HPDE6-E6E7 (cell line): ENCODE measurements at regions not wholly inside any gene's neighbourhood (a gene's known extent, or its start where the extent isn't known, plus 50 kb on each side); places are given as distances from the start of the nearest gene placed in this dataset.

ENCODE experiments used
- DNase-seq: peaks from one replicate; pipeline ENCODE4 v3.0.0; 2011; ENCODE audit warnings: missing footprints; ENCODE audit errors: extremely low spot score

DNA sequence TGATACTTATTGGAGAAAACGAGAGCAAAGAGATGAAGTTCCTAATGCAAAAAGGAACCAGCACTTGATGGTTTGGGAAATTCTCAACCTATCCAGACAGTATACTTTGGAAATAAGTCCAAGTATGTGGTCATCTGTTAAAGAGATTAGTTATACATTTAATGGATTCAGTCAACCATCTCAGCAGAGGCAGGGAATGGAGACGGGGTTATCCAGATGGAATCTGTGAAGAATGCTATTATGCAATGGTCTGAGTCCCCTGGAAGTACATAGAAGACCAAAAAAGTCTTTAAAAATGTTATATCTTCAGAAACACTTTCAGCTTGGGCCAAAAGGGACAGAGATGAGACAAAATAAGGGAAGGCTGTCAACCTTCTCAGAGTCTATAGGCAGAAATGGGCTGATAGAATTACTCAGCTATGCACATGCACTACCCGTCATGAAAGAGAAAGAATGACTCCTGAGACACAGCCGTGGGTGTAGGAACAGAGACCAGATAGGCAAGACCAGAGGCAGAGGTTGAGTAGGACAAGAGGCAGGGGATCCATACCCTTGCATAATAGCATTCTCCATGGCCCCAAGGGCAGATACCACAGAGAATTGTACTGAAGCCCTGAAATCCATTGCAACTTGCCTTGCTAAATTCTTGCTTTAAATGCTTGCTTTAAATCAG, 738.8 kb upstream of the POT1 start:
- no peak for DNase-seq

GRCh38 chr7:125664625-125665024, 735.0 kb upstream of the POT1 start:
- no peak for DNase-seq

DNA sequence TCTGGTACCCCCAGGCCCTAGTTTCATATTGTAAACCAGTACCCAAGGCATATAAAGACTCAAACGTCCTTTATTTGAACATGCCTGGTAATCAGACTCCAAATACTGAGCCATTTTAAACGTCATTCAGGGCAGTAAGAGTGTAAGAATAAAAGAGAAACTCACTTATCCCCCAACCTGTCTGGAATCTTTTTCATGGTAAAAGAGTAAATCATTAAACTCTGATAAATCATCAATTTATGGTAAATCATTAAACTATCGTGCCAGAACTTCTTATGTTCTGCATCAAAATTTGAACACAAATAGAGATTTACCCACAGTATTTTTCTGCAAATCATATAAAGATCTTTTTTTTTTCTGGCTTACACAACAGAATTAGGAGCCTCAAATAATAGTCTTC, 734.3 kb upstream of the POT1 start:
- DNase-seq: no peak

DNA sequence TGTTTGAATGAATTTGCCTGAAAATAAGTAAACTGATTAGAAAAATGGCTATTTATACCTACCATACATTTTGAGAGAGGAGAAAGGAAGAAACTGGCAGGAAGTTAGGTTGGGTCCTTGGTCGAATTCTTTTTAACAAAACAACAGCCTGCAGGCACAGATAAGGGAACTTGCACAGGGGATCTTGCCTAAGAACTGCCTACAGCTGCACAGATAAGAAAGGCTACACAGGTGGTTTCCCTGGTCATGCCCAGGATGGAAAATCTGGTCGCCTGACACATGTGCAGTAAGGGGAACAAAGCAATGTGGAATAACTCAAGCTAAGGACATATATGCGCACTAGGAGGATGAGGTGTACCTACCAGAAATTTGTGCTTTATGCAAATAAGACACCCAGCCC, 732.1 kb upstream of the POT1 start:
- no peak for DNase-seq

DNA sequence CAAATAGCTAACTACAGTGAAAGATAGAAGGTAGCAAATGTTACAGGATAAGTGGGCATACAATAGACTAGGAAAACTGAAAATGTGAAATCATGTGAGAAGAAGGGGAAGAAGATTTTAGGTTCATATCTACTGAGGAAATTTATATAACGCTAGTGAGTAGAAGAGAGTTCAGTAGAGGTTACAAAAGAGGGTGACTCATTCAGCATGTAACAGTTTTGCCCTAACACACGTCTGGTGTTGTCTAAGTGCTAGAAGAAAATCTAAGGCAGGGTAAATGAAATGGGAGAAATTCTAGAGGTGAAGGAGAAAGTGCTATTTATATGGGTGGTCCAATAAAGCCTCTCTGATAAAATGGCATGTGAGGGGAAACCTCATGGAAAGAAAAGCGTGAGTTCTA, 731.4 kb upstream of the POT1 start:
- DNase-seq: no peak

DNA sequence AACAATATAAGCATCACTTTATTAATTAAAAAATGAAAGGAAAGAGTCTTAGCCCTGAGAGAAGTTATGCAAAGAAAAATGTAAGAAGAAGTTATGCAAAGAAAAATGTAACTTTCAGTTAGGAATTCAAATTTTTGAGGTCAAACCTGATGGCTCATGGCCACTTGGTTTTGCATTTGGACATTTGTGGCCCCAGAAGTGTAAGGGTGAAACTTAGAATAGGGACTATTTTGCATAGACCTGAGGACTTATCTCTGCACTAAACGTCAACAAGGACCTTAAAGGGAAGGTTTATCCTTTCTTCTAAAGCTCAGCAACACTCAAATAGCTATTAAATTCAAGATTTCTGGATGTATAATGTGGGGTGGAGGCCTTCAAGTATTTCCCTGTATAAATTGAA, 724.5 kb upstream of the POT1 start:
- no peak for DNase-seq

GRCh38 chr7:125651823-125652528, 722.4 kb upstream of the POT1 start:
- DNase-seq: no peak

GRCh38 chr7:125648543-125648942, 718.9 kb upstream of the POT1 start:
- DNase-seq: no peak

GRCh38 chr7:125645770-125646169, 716.1 kb upstream of the POT1 start:
- no peak for DNase-seq

DNA sequence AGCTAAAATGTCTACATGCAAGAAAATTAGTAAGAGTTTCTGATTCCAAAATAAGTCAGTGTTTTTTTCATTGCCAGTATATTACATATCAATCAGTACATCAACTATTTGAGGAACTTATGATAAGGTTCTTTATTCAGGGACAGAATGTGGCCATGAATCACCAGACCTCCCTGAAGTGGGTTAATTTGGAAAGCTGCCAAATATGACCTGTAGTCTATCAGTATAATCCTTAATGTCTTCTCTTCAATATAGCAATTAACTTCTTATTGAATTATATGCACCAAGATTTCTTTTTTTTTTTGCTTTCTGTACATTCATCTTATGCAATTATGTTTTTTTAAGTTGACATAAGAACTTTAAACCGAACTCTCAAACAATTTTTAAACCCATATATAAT, 714.5 kb upstream of the POT1 start:
- DNase-seq: no peak

GRCh38 chr7:125643302-125643701, 713.7 kb upstream of the POT1 start:
- no peak for DNase-seq

DNA sequence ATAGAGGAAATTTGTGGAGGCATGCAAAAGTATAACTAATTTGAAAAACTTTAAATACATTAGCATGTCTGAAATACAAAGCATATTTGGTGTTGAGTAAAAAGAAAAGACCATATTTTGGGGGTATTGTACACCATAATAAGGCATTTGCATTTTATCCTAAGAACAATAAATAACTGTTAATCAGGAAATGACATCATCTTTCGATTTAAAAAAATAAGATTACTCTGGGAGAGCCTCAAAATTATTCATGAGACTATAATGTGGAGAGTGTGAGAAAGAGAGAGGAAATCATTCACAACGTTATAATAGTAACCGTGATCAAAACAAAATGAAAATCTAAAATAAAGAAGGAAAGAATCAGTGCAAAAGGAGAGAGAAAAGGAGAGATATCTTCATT, 712.3 kb upstream of the POT1 start:
- DNase-seq: no peak

DNA sequence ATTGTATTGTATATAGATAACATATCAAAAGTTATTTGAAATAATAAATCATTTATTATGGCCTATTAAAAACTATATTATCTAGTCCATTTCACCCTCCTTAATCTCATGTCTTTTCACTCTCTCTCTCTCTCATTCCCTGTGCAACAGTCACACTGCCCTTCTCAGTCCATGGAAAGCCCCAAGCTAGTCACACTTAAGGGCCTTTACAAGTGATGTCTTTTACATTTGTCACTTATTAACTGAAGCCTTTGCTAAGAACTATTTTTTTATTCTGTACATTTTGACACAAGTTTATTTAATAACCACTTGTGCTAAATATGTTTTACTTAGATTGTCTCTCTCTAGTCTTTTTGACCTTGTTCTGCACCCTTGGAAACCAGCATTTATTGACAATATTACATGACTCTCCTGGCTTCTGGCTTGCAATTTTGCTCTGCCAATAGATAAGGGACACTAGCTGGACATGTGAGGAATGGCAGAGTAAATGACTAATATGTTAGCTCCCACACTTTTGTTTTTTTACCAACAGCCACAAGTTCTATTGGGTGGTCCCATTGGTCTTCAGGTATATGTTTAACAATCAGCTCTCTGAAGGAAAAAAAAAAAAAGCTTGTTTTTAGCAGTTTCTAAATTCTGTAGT, 706.8 kb upstream of the POT1 start:
- no peak for DNase-seq

GRCh38 chr7:125618516-125618915, 688.9 kb upstream of the POT1 start:
- no peak for DNase-seq

DNA sequence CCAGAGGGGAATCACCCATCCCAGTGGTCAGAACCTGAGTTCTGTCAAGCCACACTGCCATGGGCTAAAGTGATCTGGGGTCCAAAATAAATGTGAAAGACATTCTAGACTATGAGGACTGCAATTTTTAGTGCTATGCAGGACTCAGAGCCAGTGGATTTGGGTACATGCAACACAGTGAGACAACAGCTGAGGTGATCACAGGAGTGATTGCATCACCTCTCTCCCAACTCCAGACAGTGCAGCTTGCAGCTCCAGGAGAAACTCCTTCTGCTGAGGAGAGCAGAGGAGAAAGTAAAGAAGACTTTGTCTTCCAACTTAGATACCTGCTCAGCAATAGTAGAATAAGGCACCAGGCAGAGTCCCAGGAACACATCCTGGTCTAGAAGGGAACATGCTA, 682.0 kb upstream of the POT1 start:
- no peak for DNase-seq

DNA sequence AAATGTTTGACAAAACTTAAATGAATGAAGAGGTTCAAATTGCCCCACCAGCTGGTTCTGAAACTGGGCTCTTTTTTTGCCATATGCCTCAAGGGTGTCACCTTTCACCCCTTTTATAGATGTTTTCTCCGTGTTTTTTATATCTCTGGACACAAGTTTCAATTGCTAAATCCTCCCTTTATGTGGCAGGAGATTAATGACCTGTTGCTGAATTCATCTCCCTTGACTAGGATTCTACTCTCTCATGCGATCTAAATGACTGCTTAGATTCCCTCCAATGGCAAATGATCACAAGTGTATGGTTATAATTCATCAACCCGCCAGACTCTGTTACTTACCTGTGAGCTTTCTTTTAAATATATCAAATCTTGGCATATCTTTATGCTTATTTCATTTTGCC, 677.0 kb upstream of the POT1 start:
- no peak for DNase-seq

- DNase-seq: no peak
Observed at GRCh38 chr7:125605241-125605640, 675.6 kb upstream of the POT1 start.

DNA sequence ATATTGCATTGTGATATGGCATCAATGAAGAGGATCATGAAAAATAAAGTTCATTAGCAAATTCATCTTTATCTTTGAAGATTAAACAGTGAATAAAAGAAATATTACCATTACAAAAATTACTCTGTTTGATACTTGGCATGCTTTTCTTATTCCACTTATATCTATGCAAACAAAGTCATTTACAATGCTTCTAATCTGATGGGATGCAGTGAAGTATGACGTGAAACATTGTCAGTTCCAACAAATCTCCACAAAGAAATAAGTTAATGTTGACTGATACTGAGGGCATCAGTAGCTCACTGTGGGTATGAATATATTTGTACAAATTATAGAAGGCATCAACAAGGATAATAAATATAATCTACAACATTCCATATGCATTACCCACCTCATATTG, 672.8 kb upstream of the POT1 start:
- DNase-seq: no peak

- no peak for DNase-seq
Observed at GRCh38 chr7:125599387-125599786, 669.8 kb upstream of the POT1 start.

DNA sequence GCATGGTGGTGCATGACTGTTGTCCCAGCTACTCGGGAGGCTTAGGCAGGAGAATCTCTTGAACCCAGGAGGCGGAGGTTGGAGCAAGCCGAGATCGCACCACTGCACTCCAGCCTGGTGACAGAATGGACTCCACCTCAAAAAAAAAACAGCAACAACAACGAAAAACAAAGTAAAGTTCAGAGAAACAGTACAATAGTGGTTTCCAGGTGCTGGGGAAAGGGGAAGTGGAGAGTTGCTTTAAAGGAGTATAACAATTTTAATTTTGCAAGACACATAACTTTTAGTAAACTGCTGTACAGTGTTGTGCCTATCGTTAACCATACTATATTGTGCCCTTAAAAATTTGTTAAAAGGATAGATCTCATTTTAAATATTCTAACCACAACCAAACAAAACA, 662.7 kb upstream of the POT1 start:
- no peak for DNase-seq

- no peak for DNase-seq
Observed at GRCh38 chr7:125573126-125573525, 643.5 kb upstream of the POT1 start.

- DNase-seq: no peak
Observed at GRCh38 chr7:125572414-125572813, 642.8 kb upstream of the POT1 start.

DNA sequence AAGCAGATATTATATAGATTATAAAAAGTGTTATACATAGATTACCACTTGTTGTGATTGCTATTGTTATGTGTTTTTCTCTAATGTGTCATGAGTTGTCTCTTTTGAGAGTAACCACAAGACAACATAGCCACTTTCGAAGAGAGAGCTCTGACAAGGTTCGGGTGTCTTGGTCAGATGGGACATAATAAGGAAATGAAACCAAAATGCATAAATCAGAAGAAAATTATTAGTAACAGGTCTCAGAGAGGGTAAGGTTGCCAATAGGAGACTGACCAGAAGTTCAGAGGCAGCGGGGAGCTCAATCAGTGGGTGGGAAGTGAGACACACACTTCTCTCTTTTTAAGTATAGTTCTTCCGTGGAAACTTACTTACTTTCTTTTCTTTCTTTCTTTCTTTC, 639.2 kb upstream of the POT1 start:
- no peak for DNase-seq
